Calu3 (cell line): ENCODE measurements at regions not wholly inside any gene's neighbourhood (a gene's known extent, or its start where the extent isn't known, plus 50 kb on each side); places are given as distances from the start of the nearest gene placed in this dataset.
"Not testable (repeated sequence)": the region's sequence is repeated elsewhere in the genome, so short reads cannot be mapped to it uniquely, and the experiment has no call there.

Experiments
- BruUV-seq: library from RNA; stranded (reverse); fragments of 400-500 nt; replicated peaks from 2 replicates; lab custom pipeline; 2021; lab: Mats Ljungman, UMichigan
- CTCF ChIA-PET: fragments of 300-600 bp; sonication (Branson Sonifier 250); formaldehyde crosslinking; loops from one replicate; lab custom pipeline; 2022; ENCODE audit warnings: antibody characterized with exemption; lab: Charles Lee
- DNase-seq: peaks from one replicate; pipeline ENCODE4 v3.0.0; 2022
- H3K27ac Mint-ChIP-seq: one replicate; pipeline ENCODE4 v1.8.0; 2022; ENCODE audit warnings: mixed read lengths; ENCODE audit not compliant: unreplicated experiment
- H3K27me3 Mint-ChIP-seq: one replicate; pipeline ENCODE4 v1.8.0; 2022; ENCODE audit warnings: mixed read lengths; ENCODE audit not compliant: unreplicated experiment
- H3K36me3 Mint-ChIP-seq: one replicate; pipeline ENCODE4 v1.8.0; 2022; ENCODE audit warnings: mild to moderate bottlenecking, moderate library complexity, mixed read lengths; ENCODE audit not compliant: insufficient read depth, unreplicated experiment
- H3K4me1 Mint-ChIP-seq: one replicate; pipeline ENCODE4 v1.8.0; 2022; ENCODE audit warnings: mild to moderate bottlenecking, low read depth, mixed read lengths; ENCODE audit not compliant: unreplicated experiment
- H3K4me3 Mint-ChIP-seq: one replicate; pipeline ENCODE4 v1.8.0; 2022; ENCODE audit warnings: mild to moderate bottlenecking, low read depth, moderate library complexity, mixed read lengths; ENCODE audit not compliant: unreplicated experiment
- H3K9me3 Mint-ChIP-seq: one replicate; pipeline ENCODE4 v1.8.0; 2022; ENCODE audit warnings: low read depth, mixed read lengths; ENCODE audit not compliant: unreplicated experiment
- intact Hi-C: fragments of 100-400 bp; cut with micrococcal nuclease; formaldehyde crosslinking; loops from one replicate; pipeline ENCODE4 v1.10.0; 2022; ENCODE audit not compliant: unreplicated experiment
- TF ChIP-seq, protein P1 (sequence below): fragments of 200-600 bp; IDR thresholded peaks from one replicate; pipeline ENCODE4 v1.8.0; 2022; ENCODE audit warnings: antibody characterized with exemption; ENCODE audit not compliant: unreplicated experiment

DNA sequence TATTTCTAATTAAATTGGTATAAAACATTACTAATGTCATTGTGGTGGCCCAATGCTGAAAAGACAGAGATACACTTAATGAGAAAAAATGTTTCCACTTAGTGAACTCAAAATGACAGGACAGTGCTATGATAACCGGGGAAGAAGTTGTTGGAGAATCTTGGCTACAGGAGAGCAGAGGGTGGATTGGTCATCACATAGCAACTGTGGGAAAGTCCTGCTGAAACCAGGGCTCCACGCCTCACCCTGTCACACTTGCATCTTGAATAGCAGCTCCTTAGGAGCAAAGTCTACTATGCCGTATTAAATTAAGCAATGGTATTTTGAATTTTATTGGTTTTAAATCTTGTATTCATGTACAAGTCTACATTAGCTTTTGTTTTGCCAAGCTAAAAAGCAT, 225.5 kb downstream of the KLF6 start:
- Mint-ChIP-seq H3K27me3 (no peaks in the 10 kb centered on the region), H3K4me1 (no peaks in the 10 kb centered on the region), H3K36me3 (peaks cover 9% of the 10 kb centered on the region), H3K27ac (no peak overlapping the region), H3K4me3 (no peak overlapping the region), H3K9me3 (peaks cover 3% of the 10 kb centered on the region)
- no TSS peak for BruUV-seq
- TF ChIP-seq, protein P1, sequence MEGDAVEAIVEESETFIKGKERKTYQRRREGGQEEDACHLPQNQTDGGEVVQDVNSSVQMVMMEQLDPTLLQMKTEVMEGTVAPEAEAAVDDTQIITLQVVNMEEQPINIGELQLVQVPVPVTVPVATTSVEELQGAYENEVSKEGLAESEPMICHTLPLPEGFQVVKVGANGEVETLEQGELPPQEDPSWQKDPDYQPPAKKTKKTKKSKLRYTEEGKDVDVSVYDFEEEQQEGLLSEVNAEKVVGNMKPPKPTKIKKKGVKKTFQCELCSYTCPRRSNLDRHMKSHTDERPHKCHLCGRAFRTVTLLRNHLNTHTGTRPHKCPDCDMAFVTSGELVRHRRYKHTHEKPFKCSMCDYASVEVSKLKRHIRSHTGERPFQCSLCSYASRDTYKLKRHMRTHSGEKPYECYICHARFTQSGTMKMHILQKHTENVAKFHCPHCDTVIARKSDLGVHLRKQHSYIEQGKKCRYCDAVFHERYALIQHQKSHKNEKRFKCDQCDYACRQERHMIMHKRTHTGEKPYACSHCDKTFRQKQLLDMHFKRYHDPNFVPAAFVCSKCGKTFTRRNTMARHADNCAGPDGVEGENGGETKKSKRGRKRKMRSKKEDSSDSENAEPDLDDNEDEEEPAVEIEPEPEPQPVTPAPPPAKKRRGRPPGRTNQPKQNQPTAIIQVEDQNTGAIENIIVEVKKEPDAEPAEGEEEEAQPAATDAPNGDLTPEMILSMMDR, result no peak
- DNase-seq, result no peak
- CTCF ChIA-PET, result no interaction called here
- intact Hi-C loops, result no loop called here

DNA sequence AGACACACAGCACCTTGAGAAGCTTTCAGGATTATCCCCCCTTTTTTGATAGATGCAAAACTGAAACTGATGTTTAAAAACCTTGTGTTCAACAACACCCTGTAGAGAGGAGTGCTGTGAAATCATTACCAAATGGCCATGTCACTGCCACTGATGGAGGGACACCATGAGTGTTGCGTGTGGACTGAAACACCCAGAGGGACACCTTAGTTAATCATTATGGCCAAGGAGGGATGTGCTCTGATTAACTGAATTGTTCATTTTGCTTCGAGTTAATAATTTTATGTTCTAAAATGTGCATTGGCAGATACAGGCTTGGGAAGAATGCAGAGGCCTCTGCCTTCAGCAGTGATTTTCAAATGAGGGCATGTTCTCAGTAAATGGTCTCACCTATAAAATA, 226.0 kb downstream of the KLF6 start:
- CTCF ChIA-PET, result no interaction called here
- Mint-ChIP-seq H3K36me3 (peaks cover 9% of the 10 kb centered on the region), H3K27me3 (no peaks in the 10 kb centered on the region), H3K9me3 (peaks cover 3% of the 10 kb centered on the region), H3K4me1 (no peaks in the 10 kb centered on the region), H3K4me3 (no peak overlapping the region), H3K27ac (no peak overlapping the region)
- no TSS peak for BruUV-seq
- intact Hi-C loops, result no loop called here
- no peak for DNase-seq
- TF ChIP-seq, protein P1, result no peak

DNA sequence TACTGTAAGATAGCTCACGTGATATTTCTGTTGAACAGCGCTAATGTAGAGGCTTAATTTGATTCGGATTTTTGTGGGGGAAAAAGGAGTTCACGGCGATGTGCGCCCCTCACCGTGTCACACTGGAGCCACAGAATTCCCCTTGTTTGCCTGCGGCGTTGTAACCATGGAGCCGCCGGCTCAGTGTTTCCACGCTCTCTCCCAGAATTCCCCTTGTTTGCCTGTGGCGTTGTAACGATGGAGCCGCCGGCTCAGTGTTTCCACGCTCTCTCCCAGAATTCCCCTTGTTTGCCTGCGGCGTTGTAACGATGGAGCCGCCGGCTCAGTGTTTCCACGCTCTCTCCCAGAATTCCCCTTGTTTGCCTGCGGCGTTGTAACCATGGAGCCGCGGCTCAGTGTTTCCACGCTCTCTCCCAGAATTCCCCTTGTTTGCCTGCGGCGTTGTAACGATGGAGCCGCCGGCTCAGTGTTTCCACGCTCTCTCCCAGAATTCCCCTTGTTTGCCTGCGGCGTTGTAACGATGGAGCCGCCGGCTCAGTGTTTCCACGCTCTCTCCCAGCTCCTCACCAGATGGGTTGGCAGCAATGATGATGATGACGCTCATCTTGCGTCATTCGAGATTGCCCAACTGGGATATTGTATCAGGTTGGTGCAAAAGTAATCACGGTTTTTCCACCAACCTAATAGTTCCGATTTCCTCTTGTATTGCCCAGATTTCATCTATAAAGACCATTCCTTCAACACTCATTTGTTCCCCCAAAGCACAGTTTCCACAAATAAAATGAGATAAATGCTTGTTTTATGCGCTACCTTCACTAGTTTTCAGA, 228.6 kb downstream of the KLF6 start:
- BruUV-seq, H3K36me3 Mint-ChIP-seq, intact Hi-C loops, H3K27me3 Mint-ChIP-seq, CTCF ChIA-PET, H3K4me1 Mint-ChIP-seq, H3K9me3 Mint-ChIP-seq: not testable (repeated sequence)
- Mint-ChIP-seq H3K27ac (peak overlapping the region; percentile 93), H3K4me3 (peak overlapping the region; percentile 64)
- peak; percentile 58 for DNase-seq

GRCh38 chr10:3554121-3554522, 230.9 kb downstream of the KLF6 start:
- Mint-ChIP-seq H3K36me3 (peaks cover 9% of the 10 kb centered on the region), H3K4me1 (no peaks in the 10 kb centered on the region), H3K9me3 (peaks cover 3% of the 10 kb centered on the region), H3K4me3 (no peak overlapping the region), H3K27me3 (no peaks in the 10 kb centered on the region), H3K27ac (no peak overlapping the region)
- TF ChIP-seq, protein P1, result no peak
- intact Hi-C loops, result no loop called here
- BruUV-seq, result no TSS peak
- no peak for DNase-seq
- CTCF ChIA-PET, result no interaction called here

DNA sequence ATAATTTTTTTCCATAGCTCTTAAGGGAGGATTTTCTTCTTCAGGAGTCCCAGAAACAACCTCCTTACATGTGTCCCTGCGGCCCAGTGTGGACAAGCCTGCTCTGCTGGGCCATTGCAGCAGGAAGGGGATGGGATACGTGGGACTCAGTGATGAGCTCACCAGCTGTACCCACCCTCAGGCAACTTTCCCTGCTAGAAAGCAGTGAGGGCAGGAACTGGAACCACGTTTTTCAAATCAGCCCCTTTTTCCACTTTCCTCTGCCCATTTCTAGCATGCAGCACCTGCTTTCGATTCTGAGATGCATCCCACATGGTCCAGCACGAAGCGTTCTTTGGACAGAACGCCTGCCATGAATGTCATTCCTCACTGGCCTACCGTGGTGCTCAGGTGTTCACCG, 232.7 kb downstream of the KLF6 start:
- TF ChIP-seq, protein P1, result no peak
- Mint-ChIP-seq H3K27me3 (no peaks in the 10 kb centered on the region), H3K4me3 (no peak overlapping the region), H3K9me3 (peaks cover 3% of the 10 kb centered on the region), H3K27ac (no peak overlapping the region), H3K4me1 (no peaks in the 10 kb centered on the region), H3K36me3 (peaks cover 9% of the 10 kb centered on the region)
- CTCF ChIA-PET, result interaction anchor here (0.6 kb wide), 1 partner anchor 258 kb away, joined by 3 read pairs; no protein-coding TSS in a partner anchor
- no peak for DNase-seq
- intact Hi-C loops, result no loop called here
- no TSS peak for BruUV-seq
